GM18508 (cell line): ENCODE measurements at regions not wholly inside any gene's neighbourhood (a gene's known extent, or its start where the extent isn't known, plus 50 kb on each side); places are given as distances from the start of the nearest gene placed in this dataset.

Source experiments
- ATAC-seq: cut with Tn5 transposase; IDR thresholded peaks from one replicate; pipeline ENCODE4 v1.9.1; 2021; ENCODE audit warnings: moderate number of reproducible peaks; ENCODE audit not compliant: insufficient read depth, unreplicated experiment

DNA sequence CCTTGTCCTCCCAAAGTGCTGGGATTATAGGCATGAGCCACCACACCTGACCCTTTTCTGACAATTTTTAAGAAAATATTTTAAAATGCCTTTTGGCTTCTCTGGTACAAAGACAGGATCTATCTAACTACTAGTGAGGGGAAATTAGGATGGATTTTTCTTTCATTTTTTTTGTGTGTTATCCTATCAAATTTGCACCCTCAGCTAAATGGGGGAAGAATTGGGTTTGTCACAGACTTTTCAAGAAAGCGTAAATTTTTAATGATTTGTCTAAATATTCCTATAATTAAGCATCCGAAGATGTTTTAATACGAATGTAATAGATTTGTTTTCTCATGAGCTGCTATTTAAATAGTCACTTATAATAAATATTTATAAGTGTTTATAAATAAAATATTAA, 340.0 kb upstream of the ETAA1 start:
- ATAC-seq: no peak

DNA sequence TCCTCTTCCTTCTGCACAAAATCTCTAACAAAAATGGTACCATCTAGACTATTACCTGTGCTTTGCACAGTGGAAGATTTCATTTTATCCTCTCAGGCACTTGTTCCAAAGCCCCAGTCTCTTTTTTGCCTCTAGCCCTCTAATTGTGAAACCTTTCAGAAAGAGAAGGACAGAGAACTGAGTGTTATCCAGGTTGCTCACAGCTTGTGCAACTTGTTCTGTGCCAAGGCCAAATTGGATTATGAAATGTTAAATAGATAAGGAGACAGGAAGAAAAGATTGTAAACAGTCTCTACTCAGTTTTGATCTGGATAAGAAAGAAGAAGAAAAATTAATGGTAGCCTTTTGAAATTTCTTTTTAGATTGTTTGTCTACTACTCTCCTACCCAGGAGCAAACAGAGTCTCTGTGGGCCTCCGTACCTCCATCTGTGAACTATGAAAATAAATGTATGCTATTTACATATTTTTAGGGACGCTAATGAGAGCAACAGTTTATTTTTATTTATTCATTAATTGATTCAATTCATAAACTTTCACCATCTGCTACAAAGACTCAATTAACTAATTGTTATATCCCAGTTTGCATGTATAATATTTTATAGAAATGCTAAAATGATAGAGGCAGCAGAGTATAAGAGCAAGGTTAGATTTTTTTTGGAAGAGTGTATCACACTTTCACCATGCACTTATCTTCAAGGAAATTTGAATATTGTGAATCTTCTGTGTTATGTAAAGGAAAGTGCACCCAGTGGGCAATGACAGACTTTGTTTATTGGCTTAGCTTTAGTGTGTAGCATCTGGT, 339.0 kb upstream of the ETAA1 start:
- no peak for ATAC-seq

DNA sequence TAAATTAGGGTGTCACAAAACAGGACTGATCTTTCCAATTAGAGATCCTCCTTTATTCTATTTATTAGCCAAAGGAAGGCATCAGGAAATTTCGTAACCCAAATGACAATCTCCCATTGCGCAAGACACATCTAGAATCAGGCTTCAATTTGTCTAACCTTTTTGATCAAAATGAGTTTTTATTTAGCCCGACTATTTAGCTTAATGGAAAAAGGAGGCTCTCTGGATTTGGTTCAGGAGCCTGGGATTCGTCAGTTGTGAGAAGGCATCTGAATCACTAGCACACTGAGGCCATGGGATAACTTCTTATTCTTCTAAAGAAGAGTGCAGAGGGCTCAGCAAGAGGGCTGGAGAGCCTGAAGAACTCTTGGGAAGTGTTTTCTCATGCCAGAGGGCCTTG, 332.1 kb upstream of the ETAA1 start:
- no peak for ATAC-seq

DNA sequence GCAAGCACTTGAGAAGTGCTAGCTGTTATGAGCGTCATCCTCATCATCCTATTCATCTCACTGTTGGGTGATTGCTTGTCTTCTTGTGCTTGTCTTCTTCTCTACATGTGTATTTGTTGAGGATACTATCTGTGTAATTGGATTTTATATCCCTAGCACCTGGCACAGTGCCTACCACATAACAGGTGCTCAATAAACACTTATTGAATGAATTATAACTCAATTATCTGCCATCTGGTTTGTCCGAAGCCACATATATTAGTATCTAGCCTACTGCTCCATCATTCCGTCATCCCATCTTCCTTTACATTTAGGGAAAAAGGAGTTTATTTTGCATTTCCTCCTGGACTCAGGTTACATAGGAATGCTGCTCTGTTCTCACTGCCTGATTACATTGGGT, 330.4 kb upstream of the ETAA1 start:
- no peak for ATAC-seq

DNA sequence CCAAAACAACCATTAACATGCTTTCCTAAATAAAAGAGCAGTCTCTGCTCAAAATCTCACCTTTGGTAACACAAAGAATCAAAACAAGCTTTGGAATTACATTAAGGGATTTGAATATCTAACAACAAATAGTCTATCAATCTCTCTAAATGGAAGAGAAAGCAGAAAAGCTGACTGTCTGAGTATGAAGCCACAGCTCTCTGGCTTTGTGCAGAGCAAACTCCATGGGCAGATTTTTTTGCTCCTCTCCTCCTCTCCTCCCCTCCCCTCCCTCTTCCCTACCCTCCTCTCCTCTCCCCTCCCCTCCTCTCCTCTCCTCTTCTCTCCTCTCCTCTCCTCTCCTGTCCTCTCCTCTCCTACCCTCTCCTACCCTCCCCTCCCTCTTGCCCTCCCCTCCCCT, 329.5 kb upstream of the ETAA1 start:
- ATAC-seq: no peak

DNA sequence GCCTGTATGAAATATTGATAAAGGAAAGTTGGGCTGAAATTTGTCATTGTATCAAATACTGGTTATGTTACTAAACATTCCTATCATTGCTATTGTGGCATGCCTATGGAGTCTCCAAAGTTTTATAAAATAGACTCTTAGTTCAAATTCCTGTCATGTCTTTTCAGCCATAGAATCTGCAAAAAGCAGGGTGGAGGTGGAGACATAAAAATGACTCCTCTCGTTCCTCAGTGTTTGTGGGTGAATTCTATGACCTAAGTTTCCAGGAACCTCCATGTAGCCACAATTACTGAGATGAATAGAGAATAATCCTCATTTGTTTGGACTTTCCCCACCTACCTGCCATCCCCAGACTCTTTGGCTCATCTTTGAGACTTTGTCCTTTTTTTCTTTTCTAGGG, 326.3 kb upstream of the ETAA1 start:
- no peak for ATAC-seq

DNA sequence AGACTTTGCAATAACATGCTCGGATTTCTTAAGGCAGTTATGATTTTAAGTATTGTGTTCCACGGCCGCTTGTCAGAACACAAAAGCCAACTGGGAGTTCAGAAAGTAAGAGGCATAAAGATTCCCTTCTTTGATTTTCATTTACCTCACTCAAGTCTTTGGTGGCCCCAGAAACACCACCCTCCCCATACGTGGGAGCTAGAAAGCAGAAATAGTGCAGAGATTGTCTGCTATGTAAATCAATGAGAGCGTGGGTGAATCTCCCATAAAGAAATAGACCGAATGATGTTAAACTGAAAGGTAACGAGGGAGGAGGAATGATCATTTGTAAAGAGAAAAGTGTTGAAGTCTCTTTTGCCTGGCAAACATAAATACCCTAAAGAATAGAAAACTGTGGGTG, 322.1 kb upstream of the ETAA1 start:
- ATAC-seq: no peak

DNA sequence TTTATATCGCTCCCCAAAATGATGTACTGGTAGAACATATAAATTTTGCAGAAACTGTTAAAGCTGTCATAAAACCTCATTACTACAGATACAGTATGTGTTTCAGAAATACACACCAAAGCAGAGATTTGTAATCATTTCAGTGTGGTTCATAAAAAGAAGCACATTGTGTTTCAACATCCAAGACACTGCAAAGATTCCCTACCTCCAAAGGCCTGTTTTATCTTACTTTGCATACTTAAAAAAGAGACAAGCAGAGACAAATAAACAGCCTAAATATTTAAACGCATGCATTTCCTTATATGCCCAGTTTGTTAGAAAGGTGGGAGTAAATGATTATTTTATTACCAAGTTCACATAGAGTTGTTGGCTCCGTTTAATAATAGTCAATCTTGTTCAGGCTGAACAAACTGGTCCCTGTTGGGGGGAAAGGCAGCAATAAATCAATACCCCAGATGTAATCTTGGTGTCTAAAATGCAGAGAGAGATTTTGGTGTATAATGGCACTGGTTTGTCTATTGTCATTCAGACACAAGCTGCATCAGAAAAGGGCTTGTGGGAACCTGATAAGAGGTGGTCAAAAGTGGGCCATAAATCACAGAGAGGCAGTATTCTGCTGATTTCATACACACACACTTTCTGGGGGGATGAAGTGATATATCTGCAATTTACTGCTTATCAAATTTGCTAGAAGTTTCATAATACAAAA, 321.4 kb upstream of the ETAA1 start:
- no peak for ATAC-seq

DNA sequence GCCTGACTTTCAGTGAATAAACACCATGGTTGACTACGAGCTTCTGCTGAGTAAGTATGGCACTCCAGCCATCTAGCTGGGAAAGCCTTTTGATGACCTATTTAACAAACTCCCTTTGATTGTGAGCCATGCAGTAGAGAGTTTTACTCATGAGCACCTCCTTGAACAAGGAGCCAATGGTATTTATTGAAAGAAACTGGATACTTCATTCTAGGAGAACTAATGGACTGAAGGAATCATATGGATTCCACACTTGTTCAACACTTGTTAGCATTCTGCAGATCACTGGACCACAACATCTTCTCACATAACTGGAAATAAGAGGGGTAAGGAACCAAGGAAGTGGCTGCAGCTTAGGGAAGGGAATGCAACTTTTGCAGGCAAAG, 320.9 kb upstream of the ETAA1 start:
- no peak for ATAC-seq

DNA sequence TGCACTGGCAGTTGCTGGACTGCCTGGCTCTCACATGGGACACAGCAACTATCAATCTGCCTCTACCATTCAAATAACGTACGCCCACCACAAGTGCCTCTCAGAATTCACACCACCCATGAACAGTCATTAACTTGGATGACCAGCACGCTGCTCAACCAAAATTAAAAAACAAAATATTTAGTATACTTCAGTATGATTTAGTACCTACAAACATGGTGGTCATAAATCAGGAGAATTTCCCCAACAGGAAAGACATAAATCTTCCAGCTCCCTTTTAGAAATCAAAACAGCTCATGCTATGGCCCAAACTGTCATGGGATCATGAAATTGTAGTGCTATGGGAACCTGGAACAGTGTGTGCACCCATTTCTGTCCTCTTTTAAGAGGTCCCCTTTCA, 317.4 kb upstream of the ETAA1 start:
- no peak for ATAC-seq

DNA sequence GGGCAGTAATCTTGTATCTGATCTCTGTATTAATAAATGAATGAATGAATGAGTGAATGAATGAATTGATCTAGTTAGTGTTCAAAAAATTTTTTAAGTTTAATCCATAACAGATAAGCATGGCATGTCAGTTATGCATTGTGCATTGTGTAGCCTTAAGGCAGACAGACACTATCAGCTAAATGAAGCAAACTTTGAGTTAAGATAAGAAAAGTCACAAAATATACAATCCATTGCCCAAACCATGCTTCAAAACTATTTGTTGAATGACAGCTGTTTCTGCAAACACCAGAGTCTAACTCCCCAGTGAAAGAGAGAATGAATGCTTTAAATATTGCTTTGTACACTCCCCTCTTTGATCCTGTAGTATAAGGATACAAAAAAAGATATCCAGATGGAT, 314.3 kb upstream of the ETAA1 start:
- ATAC-seq: no peak

DNA sequence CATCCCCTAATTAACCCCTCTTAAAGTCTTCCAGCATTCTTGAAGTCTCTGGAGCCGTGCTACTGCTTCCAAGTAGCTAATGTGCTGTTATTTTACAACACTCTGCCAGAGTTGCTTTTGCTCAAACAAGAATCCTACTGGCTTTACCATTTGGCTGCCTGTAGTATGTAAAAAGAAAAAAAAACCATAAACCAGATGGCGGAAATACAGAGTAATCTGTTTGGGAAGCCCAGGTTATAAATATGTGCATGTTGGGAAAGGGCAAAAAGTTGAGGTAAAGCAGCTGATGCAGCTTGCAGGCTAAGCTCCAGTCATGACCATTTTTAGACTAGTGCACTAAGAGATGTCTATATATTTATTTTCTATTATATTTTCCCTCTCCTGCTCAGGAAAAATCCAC, 313.2 kb upstream of the ETAA1 start:
- ATAC-seq: no peak

DNA sequence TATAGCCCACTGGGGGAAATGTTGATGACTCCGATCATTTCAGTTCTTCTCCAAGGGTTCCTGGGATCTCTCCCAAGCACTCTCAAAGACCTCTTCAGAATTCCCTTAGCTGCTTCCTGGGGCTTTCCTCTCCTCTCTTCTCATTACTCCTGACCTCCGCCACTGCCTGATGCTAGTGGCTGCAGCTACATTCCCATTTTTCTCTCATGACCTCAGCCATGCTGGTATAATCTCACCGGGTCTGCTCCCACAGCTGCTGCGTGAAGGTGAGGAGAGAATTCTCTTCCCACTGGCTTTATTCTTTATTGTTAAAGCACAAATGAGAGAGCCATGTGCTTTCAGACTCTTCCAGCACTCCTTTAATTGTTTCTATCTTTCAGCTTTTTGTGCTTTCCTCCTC, 312.0 kb upstream of the ETAA1 start:
- ATAC-seq: no peak

DNA sequence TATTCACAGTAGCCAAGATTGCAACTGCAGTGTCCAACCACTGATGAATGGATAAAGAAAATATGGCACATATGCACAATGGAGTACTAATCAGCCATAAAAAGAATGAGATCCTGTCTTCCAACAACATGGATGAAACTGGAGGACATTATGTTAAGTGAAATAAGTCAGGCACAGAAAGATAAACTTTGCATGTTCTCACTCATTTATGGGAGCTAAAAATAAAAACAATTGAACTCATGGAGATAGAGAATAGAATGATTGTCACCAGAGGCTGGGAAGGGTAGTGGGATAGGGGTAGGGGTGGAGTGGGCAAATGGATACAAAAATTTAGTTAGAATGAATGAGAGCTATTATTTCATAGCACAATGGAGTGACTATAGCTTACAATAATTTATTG, 305.5 kb upstream of the ETAA1 start:
- ATAC-seq: no peak

DNA sequence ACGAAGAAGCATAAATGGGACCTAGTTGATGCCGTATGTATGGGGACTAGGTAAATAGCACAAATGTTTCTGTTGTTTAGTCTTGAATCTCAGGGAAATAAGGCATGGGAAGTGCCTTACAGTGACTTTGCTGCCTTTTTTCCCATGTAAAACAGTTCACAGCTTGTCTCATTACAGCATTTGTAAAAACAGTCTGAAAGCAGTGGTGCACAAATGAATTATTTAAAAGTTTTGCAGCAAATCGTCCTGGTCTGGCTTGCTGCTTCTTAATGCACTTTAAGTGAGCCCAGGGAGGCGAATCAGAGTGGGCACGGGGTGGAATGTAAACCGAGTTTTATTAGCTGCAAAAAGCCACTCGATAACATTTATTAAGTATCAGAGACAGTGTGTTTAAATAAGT, 302.0 kb upstream of the ETAA1 start:
- ATAC-seq: no peak

DNA sequence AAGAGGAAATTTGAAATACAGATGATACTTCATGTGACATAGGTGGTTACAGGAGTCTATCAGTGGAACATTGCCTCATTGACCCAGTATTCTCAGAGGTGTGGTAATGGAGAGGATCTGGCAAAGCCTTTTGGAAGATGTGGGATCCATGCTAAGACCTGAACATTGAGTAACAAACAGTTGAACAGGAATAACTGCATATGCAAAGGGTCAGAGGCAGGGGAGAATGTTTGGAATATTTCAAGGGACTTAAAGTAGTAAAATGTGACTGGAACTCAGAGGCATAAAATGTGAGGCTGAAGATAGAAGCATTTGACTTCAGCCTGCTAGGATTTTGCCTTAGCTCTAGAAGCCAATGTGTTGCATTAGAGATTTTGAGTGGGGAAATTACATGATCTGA, 300.2 kb upstream of the ETAA1 start:
- no peak for ATAC-seq

DNA sequence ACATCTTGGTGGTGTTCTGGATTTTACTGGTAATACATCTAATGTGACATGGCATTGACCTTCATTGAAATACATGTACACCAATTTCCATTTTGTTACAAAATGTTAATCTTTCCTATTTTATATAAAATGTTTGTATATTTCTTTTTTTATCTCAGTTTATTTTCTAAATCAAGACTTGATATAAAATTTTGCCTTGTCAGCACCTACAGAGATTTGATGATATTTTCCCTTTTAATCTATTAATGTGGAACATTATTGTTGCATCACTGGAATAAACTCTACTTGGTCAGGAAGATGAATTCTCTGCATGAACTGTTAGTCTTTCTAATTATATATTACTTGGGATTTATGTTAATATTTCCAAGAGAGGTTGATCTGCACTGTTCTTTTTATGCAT, 294.0 kb upstream of the ETAA1 start:
- no peak for ATAC-seq

DNA sequence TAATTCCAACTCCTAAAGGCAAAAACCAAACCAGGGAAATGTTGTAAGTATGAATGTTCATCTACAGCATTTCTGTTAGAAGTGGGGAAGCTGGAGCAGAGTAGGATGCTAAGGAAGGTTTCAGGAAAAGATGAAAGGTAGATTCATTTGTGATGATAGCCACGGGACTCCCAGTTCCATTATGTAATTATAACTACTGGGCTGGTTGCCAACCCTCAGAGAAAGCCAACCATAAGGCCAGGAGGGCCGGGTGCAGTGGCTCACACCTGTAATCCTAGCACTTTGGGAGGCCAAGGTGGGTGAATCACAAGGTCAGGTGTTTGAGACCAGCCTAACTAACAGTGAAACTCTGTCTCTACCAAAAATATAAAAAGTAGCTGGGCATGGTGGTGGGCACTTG, 288.9 kb upstream of the ETAA1 start:
- no peak for ATAC-seq

DNA sequence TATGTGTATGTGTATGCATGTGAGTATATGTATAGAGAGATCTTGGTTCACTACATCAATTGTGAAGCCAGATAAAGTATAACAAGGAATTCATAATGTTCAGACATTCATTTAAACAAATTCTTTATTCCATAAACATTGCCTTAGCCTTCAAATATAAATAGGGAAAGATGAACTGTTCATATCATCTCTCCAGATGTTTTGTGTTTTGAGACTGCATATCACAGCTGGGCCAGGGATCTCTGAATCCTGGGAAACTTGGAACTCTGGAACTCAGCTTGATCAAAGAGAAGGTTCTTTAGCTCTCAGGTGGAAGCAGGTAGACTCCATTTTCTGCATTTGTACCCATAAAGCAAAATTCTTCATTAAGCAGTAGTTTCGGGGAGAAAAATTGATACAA, 272.6 kb upstream of the ETAA1 start:
- no peak for ATAC-seq

DNA sequence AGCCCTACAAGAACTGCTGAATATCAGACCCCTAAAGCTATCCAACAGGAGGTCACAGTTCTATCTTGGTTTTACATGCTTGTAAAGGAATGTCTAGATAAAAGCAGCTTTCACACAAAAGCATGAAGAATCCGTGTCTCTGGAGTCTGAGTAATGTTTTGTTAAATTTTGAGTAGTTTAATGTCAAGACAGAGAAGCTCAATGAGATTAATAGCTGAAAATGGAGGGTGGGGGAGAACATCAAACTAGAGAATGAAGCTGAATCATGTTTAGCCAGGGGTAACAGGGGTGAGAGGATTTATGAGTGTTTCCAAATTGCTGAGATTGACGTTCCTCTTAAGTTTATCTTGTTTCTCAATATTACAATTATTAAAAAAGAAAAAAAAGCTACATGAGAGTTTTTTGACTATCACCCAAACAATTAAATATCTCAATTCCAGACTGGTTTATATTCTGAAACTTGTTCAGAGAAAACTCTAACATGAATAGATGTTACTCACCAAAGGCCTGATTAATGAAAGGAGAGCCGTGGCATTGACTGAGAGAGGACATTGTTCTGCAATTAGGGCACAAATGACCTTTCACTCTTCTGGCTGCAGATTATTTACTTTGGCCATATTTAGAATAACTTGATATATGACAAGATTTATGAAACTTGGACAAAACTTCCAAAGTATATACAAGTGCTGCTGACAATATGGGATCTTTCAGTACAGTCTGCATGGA, 266.4 kb upstream of the ETAA1 start:
- no peak for ATAC-seq

DNA sequence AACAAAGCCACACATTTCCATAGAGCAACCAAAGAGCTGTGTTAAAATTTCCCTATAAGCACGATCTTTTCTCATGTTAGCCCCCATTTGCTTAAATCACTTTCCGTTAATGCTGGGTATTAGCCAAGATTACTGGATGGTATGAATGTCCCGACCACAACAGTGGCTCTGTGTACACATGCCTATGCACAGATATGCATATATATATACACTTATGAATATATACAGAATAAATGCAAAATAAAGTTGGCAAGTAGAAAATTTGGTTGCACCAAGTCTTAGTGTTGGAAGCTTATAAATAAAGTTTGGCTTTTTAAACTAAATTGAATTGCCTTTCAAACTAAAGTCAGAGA, 265.9 kb upstream of the ETAA1 start:
- no peak for ATAC-seq
